ENCODE measurements at regions not wholly inside any gene's neighbourhood (a gene's known extent, or its start where the extent isn't known, plus 50 kb on each side); places are given as distances from the start of the nearest gene placed in this dataset.
"Not testable (repeated sequence)": the region's sequence is repeated elsewhere in the genome, so short reads cannot be mapped to it uniquely, and the experiment has no call there.

DNA sequence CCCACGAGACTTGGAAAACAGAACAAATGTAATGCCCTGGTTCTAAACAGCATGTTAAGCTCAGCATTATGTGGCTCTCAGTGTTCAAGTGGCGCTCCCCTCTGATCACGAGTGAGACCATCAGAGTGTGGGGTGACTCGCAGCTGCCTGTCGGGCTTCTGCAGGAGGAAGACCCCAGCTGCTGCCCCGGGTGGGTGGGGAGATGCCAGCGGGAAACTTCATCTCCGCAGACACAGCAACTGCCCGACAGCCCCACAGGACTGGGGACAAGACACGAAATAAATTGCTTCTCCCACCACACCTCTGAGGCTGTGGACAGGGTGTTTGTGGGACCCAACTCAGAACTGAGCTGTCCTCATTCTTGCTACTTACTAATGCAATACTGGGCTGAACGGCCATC lies 126.3 kb upstream of the KIF5B start:
- Histone ChIP-seq H3K4me1 (ENCODE audit: insufficient read depth) (peaks cover 8% of the 10 kb centered on the region), H3K27me3 (no peaks in the 10 kb centered on the region), H3K27ac (no peak overlapping the region), H3K9me3 (no peaks in the 10 kb centered on the region), H3K36me3 (no peaks in the 10 kb centered on the region), H3K4me3 (no peak overlapping the region)
- intact Hi-C loops (cut with DNase I), result loop anchor here in 1 of 4 donors (10.0 kb wide), 1 partner anchor 182 kb away; no protein-coding TSS in a partner anchor
- no peak for DNase-seq
- WGBS, 3 donors, result 83 to 89% (median 86%) methylated on average over 11 of the region's 11 CpGs
- TF ChIP-seq, protein P1, sequence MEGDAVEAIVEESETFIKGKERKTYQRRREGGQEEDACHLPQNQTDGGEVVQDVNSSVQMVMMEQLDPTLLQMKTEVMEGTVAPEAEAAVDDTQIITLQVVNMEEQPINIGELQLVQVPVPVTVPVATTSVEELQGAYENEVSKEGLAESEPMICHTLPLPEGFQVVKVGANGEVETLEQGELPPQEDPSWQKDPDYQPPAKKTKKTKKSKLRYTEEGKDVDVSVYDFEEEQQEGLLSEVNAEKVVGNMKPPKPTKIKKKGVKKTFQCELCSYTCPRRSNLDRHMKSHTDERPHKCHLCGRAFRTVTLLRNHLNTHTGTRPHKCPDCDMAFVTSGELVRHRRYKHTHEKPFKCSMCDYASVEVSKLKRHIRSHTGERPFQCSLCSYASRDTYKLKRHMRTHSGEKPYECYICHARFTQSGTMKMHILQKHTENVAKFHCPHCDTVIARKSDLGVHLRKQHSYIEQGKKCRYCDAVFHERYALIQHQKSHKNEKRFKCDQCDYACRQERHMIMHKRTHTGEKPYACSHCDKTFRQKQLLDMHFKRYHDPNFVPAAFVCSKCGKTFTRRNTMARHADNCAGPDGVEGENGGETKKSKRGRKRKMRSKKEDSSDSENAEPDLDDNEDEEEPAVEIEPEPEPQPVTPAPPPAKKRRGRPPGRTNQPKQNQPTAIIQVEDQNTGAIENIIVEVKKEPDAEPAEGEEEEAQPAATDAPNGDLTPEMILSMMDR (IDR thresholded peaks at IDR 0.05), result no peak
- TF ChIP-seq EP300 (IDR thresholded peaks at IDR 0.05) (no peak), POLR2A (IDR thresholded peaks at IDR 0.05) (no peak)

DNA sequence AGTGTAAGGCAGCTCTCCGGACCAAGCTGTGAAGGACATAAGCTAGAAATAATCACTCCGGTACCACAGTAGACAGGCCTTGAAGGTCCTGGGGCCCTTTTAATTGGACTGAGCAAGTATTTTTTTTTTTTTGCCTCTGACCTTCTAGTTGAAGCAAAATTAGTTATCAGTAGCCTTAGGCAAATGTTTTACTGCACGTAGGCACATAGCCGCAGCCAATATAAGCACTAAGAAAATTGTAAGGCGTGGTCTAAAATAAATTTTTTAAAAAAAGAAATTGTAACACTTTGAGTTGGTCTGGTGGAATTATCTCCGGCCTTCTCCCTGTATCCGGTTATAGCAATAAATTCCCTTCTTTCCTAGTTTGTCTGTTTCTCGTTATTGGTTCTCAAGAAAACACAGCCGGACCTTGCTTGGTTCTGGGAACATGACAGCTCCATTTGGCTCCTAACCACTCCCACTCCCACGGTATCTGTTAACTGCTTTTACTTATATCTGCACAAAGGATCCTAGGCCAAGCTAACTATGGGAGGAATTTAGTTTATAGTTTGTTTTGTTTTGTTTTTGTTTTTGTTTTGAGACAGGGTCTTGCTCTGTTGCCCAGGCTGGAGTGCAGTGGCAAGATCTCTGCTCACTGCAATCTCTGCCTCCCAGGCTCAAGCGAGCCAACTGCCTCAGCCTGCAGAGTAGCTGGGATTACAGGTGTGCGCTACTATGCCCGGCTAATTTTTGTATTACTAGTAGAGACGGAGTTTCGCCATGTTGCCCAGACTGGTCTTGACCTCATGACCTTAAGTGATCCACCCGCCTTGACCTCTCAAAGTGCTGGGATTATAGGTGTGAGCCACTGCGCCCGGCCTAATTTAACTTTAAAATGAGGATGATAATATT lies 124.4 kb upstream of the KIF5B start:
- H3K9me3 ChIP-seq, result no peaks in the 10 kb centered on the region
- H3K4me3 ChIP-seq, result no peak overlapping the region
- no peak for DNase-seq
- intact Hi-C loops (cut with DNase I), result loop anchor here in 1 of 4 donors (10.0 kb wide), 1 partner anchor 184 kb away; no protein-coding TSS in a partner anchor
- H3K27me3 ChIP-seq, result no peaks in the 10 kb centered on the region
- TF ChIP-seq, protein P1 (IDR thresholded peaks at IDR 0.05), result no peak
- no peak for TF ChIP-seq POLR2A (IDR thresholded peaks at IDR 0.05)
- no peak for TF ChIP-seq EP300 (IDR thresholded peaks at IDR 0.05)
- H3K27ac ChIP-seq, result peak overlapping the region in 1 of 2 donors; percentile 10
- no peaks in the 10 kb centered on the region for H3K36me3 ChIP-seq
- 46 to 53% (median 49%) methylated on average over 18 of the region's 18 CpGs for WGBS, 3 donors
- peaks cover 8% of the 10 kb centered on the region for H3K4me1 ChIP-seq (ENCODE audit: insufficient read depth)

DNA sequence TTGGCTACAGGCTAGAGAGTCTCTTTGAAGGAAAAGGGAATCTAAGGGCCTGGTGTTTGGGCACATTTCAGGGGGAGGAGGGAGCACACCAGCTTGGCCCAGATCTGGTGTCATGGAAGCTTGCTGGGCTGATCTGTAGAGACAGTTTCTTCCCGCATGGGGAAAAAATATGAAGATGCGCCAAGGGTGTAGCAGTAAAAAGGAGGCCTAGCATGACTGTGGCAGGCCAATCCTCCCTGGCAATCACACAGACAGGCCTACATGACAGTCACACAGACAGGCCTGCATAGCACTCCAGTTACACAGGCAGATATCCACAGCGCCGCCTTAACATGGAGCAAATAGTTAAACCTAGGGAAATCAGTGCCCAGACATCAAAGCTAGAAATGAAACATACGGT lies 123.6 kb upstream of the KIF5B start:
- TF ChIP-seq EP300 (IDR thresholded peaks at IDR 0.05), result no peak
- no peak for TF ChIP-seq POLR2A (IDR thresholded peaks at IDR 0.05)
- TF ChIP-seq, protein P1 (IDR thresholded peaks at IDR 0.05), result no peak
- H3K36me3 ChIP-seq, result no peaks in the 10 kb centered on the region
- intact Hi-C loops (cut with DNase I), result loop anchor here in 1 of 4 donors (10.0 kb wide), 1 partner anchor 185 kb away; no protein-coding TSS in a partner anchor
- H3K27me3 ChIP-seq, result no peaks in the 10 kb centered on the region
- DNase-seq, result no peak
- H3K9me3 ChIP-seq, result no peaks in the 10 kb centered on the region
- WGBS, 3 donors, result 45 to 71% (median 58%) methylated on average over 5 of the region's 5 CpGs
- peak overlapping the region in 1 of 2 donors; percentile 10 for H3K27ac ChIP-seq
- peaks cover 8% of the 10 kb centered on the region for H3K4me1 ChIP-seq (ENCODE audit: insufficient read depth)
- no peak overlapping the region for H3K4me3 ChIP-seq

DNA sequence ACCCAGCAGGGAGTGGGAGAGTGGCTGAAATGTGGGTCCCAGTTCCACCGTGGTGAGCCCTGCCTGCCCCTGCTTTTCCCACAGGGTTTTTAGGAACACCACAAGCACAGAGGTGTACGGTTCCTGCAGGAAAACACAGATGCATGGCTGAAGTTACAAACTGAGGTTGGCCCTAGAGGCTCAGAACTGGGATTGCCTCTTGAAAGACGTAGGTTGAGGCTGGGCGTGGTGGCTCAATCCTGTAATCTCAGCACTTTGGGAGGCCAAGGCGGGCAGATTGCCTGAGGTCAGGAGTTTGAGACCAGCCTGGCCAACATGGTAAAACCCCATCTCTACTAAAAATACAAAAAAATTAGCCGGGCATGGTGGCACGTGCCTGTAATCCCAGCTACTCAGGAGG lies 121.4 kb upstream of the KIF5B start:
- H3K4me3 ChIP-seq; H3K36me3 ChIP-seq; DNase-seq; H3K9me3 ChIP-seq; H3K27me3 ChIP-seq; H3K4me1 ChIP-seq (ENCODE audit: insufficient read depth); H3K27ac ChIP-seq; intact Hi-C loops (cut with DNase I): not testable (repeated sequence)
- 94 to 97% (median 94%) methylated on average over 7 of the region's 7 CpGs for WGBS, 3 donors

GRCh38 chr10:32175629-32176028 lies 119.4 kb upstream of the KIF5B start:
- no peaks in the 10 kb centered on the region for H3K36me3 ChIP-seq
- no peak for DNase-seq
- H3K27me3 ChIP-seq, result no peaks in the 10 kb centered on the region
- H3K4me1 ChIP-seq (ENCODE audit: insufficient read depth), result peaks cover 8% of the 10 kb centered on the region
- no peaks in the 10 kb centered on the region for H3K9me3 ChIP-seq
- 91 to 100% (median 99%) methylated on average over 2 of the region's 2 CpGs for WGBS, 3 donors
- H3K4me3 ChIP-seq, result no peak overlapping the region
- intact Hi-C loops (cut with DNase I), result no loop called here
- H3K27ac ChIP-seq, result no peak overlapping the region
- TF ChIP-seq POLR2A (IDR thresholded peaks at IDR 0.05) (no peak), EP300 (IDR thresholded peaks at IDR 0.05) (no peak)

Data from ovary (tissue), 7 donors.